CMK (cell line): ENCODE measurements at regions not wholly inside any gene's neighbourhood (a gene's known extent, or its start where the extent isn't known, plus 50 kb on each side); places are given as distances from the start of the nearest gene placed in this dataset.

Experiments
- DNase-seq: peaks from one replicate; pipeline ENCODE4 v3.0.0-alpha.2; 2010; ENCODE audit warnings: low read depth

DNA sequence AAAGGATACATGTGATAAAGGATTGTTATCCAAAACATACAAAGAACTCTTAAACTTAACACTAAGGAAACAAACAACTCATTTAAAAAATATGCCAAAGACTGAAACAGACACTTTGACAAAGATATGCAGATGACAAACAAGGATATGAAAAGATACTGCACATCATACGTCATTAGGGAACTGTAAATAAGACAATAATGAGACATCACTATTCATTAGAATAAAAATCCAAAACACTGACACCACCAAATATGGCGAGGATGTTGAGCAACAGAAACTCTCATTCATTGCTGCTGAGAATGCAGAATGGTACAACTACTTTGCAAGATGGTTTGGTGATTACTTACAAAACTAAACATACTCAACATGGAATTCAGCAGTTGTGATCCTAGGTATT lies 156.5 kb upstream of the FOXA2 start:
- no peak for DNase-seq

DNA sequence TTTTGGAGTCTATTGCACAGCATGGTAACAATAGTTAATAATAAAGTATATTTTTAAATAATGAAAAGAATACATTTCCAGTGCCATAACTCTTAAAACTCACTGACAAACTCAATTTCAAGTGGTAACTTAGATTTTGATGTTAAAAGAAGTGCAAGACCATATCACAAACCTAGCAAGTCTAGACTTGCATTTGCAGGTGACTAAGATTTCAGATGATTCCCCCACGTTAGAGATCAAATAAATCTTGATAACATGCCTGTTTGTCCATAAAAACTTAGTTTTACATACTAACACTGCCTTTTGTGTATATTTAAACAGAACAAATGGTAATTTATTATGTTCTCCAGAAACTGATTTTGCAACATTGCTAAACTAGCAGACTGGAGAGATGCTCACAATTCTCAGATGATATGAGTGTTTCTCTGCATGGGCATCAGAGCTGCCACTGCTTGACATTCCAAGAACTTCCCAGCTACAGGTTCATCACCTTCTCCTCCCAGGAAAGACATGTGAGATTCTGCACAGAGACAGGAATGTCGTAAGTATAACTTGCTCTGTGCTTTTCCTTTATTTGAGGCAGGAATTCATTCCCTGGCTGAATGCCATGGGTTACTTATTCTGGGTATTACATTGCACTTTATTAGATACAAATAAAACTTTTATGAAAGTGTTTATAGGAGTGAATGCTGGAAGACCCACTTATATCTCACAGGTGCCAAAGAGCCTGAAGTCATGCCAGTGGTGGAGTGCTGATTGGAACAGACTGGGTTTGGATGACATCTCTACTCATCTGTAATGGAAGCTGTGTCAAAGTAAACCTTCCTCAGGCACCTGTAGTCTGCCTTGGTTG lies 160.2 kb upstream of the FOXA2 start:
- no peak for DNase-seq

DNA sequence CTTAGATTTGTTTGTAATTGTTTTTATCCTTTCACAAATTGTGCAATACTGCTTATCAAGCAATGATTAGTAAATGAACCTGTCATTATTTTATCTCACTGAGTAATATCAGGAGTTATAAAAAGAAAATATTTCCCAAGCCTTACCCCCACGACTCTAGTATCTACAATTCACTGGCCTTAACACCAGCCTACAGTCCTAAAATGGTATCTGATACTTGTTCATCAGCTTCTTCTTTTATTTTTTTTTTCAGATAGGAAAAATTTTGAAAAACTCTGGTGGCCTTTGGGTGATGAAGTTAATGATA lies 160.8 kb upstream of the FOXA2 start:
- no peak for DNase-seq

DNA sequence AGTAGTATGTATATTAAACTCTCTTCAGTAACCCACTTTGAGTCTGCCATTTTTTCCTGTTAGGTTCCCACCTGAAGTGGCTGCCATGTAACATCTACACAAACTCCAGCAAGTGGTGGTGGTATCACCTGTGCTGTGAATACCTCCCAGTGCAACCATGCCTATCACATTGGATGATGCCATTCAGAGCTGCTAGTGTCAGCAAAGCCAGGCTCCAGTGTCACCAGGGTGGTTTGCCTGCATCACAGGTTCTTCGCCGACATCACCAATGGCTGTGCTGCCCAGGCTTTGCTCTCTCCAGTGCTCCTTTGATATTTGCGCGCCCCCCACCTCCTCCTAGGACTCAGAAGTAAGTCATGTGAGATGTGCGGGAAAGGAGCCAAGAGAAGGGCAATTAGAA lies 162.6 kb upstream of the FOXA2 start:
- no peak for DNase-seq

DNA sequence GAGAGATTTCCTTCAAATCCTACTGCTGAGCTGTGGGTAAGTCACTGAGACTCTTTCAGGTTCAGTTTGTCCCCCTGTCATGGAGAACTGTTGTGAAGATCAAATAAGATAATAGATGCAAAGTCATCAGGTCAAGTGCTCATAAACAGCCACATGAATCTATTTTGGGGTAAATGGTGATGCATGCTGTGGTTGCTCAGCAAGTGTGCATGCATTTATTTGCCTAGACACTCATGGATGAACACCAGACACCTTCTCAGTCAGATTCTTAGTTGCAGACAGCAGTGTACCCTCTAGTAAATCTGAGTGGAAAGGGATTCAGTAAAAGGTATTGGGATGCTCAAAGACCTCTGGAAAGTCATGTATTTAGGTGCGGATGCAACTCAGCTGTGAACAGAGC lies 168.0 kb upstream of the FOXA2 start:
- DNase-seq, result no peak

DNA sequence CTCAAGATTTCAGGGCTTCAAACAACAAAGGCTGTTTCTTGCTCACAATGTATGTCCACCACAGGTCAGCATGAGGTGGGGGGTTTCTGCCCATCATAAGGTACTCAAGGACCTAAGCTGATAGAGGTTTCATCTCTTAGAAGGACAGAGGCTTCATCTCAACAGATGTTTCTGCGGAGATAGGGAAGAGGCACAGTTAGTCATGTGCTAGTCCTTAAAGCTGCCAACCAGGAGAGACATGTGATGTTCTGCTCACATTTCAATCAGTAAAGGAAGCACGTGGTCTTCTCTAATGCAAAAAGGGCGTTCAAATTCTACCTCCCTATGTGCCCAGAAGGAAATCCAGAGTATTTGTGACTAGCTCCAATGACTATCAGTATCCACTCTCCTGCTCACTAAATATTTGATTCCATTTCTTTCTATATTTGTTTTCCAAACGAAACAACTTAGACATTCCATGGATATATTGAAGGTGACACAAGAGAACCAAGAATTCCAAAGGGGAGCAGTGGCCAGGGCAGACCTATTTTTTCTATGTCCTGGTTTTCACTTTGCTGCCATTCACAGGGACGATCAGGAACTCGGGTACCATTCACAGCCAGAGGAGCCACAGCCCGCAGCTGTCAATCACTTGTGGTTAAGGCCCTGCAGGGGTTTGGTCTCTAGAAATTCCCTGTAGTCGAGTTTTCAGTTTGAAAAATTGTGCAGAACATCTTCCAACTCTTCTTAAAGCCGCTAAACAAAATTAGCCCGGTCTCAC lies 173.2 kb upstream of the FOXA2 start:
- peak; percentile 26 for DNase-seq

DNA sequence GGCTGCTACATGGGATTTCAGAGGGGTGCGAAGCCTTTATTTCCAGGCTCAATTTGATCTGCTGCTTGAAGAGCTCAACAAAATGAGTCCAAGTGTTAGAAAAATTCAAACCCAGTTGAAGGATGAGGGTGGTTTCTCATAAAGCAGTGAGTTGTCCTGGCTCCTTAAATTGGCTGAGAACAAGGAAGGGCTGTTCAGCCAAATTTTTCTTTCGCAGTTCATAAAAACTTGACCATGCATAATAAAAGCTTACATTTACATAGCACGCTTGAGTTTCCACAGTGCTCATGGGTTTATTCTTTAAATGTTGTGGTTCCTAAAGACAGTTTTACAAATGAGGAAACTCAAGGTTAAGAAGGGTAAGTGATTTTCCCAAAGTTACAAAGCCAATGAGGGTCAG lies 174.4 kb upstream of the FOXA2 start:
- no peak for DNase-seq

DNA sequence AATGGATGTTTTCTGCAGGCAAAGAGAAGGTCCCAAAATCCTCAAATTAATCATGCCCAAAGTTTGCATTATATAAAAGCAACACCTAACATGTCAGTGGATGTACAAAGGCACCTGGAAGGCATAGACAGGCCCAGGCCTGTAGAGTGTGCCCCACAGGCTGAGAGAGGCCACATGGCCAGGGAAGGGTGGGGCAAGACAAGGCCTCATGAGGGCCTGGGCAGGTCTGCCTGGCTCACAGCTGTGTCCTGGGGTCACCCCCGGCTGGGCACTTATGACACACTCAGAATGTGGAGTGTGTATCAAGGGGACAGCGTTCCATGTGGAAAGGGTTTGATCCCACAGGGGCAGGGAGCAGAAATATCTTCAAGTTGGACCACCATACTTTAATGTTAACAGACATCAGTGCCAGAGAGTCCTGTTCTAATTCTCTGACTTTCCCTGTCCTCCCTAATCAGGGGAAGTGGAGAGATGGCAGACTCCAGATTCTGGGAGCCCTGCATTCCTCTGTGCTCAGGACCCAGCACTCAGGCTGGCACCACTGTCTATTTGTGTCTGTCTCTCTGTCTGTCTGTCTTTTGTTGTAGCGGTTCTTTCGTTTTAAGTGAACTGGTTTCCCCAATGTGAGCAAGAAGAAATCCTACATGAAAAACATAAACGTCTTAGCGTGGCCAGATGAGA lies 178.3 kb upstream of the FOXA2 start:
- no peak for DNase-seq

DNA sequence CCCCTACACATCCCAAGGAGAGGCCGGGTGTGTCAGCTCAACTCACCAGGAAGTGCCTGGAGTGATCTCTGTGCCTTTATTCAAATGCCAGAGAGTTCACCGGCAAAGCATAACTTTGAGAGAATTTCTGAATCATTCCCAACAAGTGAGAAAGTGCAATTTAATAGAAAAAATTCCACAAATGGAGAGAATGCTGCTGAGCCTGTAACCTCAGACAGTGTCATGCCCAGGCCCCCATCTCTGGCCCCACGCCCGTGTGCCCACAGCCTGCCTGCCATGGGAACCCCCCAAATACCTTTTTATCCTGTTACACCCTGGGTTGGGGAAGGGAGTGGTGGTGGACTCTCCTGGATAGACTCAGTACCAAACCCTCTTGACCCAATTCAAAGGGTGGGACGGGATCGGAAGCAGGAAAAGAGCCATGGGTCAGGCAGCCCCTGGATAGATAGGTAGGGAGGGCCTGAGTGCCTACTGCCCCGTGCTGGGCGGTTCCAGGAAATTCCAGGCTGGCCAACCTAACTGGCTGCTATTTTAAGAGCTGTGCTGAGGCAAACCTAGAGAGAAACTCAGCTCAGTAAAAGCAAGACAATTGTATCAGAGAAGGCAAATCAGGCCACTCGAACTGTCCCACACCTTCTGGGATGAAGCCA lies 179.0 kb upstream of the FOXA2 start:
- no peak for DNase-seq

DNA sequence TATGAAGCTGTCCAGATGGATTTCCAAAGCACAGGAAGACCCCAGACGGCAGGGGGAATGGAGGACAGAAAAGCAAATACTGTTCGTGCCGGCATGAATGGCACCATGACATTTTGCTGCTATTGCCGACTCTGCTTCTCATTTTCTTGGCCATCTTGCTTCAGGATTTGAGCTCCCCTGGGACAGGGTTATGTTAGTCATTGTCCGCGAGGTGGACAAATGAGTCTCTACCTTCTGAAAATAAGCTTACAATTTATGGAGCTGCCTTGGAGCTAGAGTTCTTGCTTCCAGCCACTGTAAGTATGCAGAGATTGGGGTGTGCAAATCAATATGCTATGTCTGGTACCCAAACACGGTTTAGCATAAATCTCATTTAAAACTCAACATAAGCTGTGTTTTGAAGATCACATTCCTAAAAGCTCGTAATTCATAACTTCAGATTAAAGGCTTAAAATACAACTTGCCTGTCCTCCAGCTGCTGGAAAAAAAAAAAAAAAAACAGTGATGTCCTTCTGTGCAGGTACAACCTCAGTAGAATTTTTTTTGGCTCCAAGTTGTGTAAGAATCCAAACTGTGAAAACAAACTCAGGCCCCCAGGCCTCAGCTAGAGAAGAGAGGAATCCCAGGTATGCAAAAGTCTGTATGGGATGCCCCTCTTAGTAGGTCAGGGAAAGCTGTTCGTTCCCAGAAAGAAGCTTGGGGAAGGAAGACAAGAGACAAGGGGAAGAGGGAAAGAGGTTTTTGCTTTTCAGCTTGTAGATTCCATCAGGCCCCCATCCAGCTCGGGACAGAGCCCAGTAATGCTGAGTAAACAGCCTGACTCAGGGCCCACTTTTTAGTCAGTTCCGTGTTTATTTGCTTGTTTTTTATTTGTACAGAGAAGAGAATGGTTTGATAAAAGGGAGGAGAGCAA lies 184.2 kb upstream of the FOXA2 start:
- DNase-seq, result no peak

DNA sequence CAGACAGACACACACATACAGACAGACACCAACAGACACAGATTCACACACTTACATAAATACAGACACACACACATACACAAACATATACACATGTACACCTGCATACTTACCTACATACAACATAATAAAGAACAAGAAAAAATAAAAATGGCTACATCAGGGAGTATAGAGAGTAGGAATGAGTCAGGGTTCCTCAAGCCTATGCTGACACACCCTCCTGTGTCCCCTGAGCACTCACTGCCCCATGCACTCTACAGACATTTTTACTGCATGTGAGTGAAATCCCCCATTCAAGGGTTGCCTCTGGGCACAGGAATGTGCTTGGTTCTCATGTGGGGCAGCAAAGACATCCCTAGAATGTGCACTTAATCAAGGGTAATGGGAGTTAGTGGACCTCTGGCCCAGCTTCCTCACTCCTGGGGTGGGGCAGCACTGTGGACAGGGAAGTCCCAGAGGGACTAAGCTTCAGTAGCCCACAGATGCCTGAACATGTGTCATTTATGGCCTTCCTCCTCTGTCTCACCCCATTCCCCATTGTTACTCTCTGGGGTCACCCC lies 185.9 kb upstream of the FOXA2 start:
- DNase-seq, result no peak

DNA sequence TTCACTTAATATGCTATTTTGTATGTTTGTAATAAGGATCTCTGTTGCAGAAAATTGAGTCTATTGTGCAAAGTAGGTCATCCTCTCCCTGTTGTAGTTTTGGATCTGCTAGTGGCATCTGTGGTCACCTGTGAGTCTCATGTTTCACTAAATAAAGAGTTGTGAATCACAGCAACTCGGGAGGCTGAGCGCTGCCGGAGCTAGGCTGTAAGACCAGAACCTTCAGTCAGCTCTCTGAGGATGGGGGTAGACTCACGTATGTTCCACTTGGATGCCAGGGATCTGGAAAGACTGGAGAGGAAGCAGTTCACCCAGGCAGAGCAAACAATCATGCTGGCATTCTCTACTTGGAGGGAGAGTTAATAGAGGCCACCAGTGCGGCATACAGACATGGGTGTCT lies 187.3 kb upstream of the FOXA2 start:
- DNase-seq, result no peak

DNA sequence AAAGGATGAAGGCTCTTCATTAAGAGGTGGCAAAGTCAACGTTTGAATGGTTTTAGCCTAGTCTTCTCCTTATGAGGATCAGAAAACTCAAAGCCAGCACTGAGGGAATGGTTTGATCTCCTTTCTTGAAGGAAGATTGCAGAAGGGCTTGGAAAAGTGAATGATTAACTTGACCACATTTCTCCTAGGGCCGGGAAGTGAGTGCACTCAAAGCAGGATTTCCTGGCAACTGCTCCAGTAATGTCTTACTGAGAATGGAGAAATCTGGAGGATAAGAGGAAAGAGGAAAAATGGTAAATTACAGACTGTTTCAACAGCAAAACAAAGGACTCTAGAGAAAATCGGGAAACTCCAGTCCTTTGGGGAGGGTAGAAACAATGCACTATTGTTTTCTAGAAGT lies 189.0 kb upstream of the FOXA2 start:
- no peak for DNase-seq

DNA sequence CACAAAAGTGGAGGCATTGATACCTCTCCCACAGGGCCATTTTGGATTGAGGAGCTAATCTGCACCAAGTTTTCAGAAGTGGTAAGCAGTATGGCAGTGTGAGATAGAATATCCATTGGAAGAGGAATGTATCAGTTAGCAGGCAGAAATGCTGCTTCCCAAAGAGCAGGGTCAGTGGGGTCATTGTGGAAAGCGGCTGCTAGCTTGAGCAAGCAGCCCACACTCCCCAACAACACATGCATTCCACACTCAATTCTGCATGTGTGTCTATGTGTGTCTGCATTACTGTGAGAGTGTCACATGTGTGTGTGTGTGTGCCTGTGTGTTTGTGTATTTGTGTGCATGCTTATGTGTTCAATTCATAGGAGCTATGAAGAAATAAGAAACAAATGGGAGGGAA lies 190.9 kb upstream of the FOXA2 start:
- no peak for DNase-seq

DNA sequence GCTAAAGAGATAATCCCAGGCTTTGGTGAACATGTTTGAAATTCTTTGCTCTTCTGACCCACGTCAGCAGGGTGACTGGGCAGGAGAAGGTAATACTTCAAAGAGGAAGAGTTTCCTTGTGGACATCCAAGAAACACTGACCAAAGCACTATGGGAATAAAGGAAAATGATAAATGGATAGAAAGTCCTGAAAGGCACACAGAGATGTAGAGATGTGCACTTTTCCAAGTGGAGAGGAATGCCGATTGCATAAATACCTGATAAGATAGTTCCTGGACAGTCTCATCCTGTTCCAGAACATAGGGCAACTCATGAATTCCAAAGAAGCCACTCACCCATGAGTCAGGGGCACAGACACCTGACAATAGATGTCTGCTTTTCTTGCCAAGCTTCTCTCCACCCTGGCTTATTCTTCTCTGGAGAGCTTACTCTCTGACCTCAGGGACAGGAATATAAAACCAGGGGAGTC lies 191.3 kb upstream of the FOXA2 start:
- DNase-seq, result no peak

DNA sequence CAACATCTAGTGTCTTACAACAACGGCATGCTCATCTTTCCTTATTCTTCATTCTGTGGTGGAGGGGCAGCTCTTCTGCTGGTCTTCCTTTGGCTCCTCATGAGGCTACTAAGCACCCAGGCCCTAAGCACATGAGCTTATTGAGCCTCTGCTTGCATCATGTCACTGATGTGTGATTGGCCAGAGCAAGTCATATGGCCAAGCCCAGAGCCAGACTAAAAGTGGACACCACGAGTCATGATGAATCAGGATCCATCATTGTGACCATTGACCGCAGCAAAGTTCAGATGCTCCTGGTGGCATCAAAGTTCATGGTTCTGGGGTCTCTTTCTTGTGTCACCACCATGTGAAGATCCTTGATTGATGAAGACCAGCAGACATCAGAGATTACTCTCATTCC lies 192.0 kb upstream of the FOXA2 start:
- DNase-seq, result no peak

DNA sequence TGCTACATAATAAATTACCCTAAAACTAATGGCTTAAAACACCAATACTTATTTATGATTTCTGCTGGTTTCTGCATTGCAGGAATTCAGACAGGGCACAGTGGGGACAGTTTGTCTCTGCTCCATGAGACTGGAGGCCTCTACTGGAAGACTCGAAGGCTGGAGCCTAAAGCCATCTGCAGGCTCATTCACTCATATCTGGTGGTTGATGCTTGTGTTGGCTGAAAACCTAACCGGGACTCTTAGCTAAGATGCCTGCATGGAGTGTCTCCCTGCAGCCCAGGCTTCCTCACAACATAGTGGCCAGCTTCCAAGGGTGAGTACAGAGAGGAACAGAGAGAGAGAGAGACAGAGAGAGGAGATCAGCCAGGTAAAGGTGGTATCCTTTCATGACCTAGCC lies 195.5 kb upstream of the FOXA2 start:
- DNase-seq, result no peak

DNA sequence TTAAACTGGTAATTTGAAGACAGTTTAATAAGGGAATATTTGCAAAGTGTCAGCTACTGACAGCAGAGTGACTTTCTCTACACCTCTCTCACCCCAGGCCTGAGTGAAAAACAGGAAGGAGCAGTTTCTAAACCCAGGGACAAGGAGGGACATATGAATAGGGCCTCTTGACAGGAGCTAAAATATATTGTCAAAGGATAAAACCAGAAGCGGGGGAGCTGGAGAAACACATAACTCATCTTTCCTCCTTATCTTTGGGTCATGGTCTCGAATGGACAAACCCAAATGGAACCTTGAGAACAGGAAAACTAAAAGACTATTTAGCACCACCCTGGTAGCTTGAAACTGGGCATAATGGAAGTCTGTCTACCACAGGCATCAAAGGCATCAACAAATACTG lies 197.5 kb upstream of the FOXA2 start:
- DNase-seq, result no peak

DNA sequence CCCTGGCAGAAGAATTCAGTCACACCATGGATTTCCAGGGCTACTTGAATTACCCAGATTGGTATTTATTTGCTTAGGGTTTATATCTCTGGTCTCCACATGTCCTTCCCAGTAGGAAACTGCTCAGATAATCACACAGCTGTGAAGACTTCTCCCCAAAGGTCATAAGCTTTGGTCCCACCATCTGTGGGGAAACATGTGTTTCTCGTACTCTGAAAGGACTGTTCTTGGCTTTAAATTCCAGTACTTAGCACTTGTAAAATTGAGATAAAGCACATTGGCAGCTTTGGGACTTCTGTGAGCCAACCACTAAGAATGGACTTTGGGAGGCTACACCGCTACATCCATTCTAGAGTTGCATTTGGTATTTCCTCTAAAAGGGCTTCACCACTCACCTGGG lies 205.3 kb upstream of the FOXA2 start:
- DNase-seq, result no peak

DNA sequence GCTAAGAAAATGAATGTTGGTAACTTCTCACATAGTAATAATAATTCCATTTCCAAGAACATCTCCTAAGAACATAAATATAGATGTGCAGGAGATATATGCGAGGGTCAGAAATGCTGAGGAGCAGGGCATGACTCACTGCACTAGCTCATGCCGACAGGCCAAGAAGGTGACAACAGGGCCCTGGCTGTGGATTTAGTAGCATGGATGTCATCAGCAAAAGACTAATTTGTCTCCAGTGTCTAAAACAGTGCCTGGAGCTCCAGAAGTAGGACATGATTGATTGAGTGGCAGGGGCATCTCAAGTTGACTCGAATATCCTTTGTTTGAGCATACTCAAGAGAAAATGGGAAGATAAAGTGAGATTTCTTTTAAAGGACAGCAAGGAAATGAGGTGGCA lies 207.0 kb upstream of the FOXA2 start:
- no peak for DNase-seq

DNA sequence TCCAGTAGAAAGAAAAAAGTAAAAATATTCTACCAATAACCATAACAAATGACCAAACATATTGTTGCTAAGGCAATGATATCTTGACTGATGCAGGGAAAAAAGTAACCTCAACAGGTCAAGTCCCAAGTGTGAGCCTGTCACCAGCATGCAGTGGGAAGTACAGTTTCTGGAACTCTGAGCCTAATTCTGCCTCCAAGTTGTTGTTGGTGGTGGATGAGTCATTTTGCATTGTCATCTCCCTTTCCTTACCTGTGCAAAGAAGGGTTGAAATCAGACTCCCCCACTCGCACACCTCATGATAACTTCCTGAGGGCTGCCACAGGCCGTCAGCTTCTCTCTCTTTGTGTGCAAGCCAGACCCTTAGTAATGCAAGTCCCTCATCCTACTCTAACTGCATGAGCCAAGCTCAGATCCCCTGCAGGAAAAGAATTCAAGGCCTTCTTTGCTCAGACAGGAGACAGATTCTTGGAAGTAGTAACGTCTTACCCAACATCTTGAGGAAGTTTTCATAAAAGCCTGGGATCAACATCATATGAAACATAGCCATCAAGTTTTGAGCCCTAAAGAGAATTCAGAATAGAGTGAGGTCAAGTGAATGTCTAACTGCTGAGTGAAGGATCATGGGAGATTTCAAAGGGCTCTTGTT lies 207.6 kb upstream of the FOXA2 start:
- no peak for DNase-seq
